ENCODE measurements at regions not wholly inside any gene's neighbourhood (a gene's known extent, or its start where the extent isn't known, plus 50 kb on each side); places are given as distances from the start of the nearest gene placed in this dataset.
"Not testable (repeated sequence)": the region's sequence is repeated elsewhere in the genome, so short reads cannot be mapped to it uniquely, and the experiment has no call there.

- peak; percentile 63 for DNase-seq (ENCODE audit: low read depth)
Measured at GRCh38 chr13:86856991-86857390, 814.2 kb upstream of the SLITRK5 start.

GRCh38 chr13:86858216-86858615 lies 813.0 kb upstream of the SLITRK5 start:
- DNase-seq (ENCODE audit: low read depth), result no peak

GRCh38 chr13:86862137-86862536 lies 809.0 kb upstream of the SLITRK5 start:
- DNase-seq (ENCODE audit: low read depth), result no peak

- no peak for DNase-seq (ENCODE audit: low read depth)
Measured at GRCh38 chr13:86864376-86864775, 806.8 kb upstream of the SLITRK5 start.

GRCh38 chr13:86870444-86870843 lies 800.7 kb upstream of the SLITRK5 start:
- peak; percentile 7 for DNase-seq (ENCODE audit: low read depth)

GRCh38 chr13:86877441-86877840 lies 793.7 kb upstream of the SLITRK5 start:
- DNase-seq (ENCODE audit: low read depth), result no peak

- DNase-seq (ENCODE audit: low read depth), result no peak
Measured at GRCh38 chr13:86878781-86879180, 792.4 kb upstream of the SLITRK5 start.

- DNase-seq (ENCODE audit: low read depth), result no peak
Measured at GRCh38 chr13:86881390-86881789, 789.8 kb upstream of the SLITRK5 start.

GRCh38 chr13:86882107-86882506 lies 789.1 kb upstream of the SLITRK5 start:
- no peak for DNase-seq (ENCODE audit: low read depth)

GRCh38 chr13:86882835-86883234 lies 788.3 kb upstream of the SLITRK5 start:
- DNase-seq (ENCODE audit: low read depth), result no peak

- DNase-seq (ENCODE audit: low read depth), result peak; percentile 2
Measured at GRCh38 chr13:86892330-86892729, 778.8 kb upstream of the SLITRK5 start.

GRCh38 chr13:86900906-86901305 lies 770.3 kb upstream of the SLITRK5 start:
- DNase-seq (ENCODE audit: low read depth), result no peak

GRCh38 chr13:86906127-86906874 lies 764.9 kb upstream of the SLITRK5 start:
- DNase-seq (ENCODE audit: low read depth), result no peak

- no peak for DNase-seq (ENCODE audit: low read depth)
Measured at GRCh38 chr13:86907156-86907555, 764.0 kb upstream of the SLITRK5 start.

GRCh38 chr13:86909318-86909717 lies 761.9 kb upstream of the SLITRK5 start:
- no peak for DNase-seq (ENCODE audit: low read depth)

- no peak for DNase-seq (ENCODE audit: low read depth)
Measured at GRCh38 chr13:86914757-86915156, 756.4 kb upstream of the SLITRK5 start.

GRCh38 chr13:86917438-86917837 lies 753.7 kb upstream of the SLITRK5 start:
- not testable (repeated sequence) for DNase-seq (ENCODE audit: low read depth)

- no peak for DNase-seq (ENCODE audit: low read depth)
Measured at GRCh38 chr13:86918682-86919081, 752.5 kb upstream of the SLITRK5 start.

GRCh38 chr13:86920961-86921360 lies 750.2 kb upstream of the SLITRK5 start:
- DNase-seq (ENCODE audit: low read depth), result no peak

- DNase-seq (ENCODE audit: low read depth), result no peak
Measured at GRCh38 chr13:86922936-86923335, 748.2 kb upstream of the SLITRK5 start.

GRCh38 chr13:86926916-86927315 lies 744.3 kb upstream of the SLITRK5 start:
- DNase-seq (ENCODE audit: low read depth), result not testable (repeated sequence)

GRCh38 chr13:86932776-86933334 lies 738.3 kb upstream of the SLITRK5 start:
- DNase-seq (ENCODE audit: low read depth), result no peak

GRCh38 chr13:86933676-86934075 lies 737.5 kb upstream of the SLITRK5 start:
- DNase-seq (ENCODE audit: low read depth), result no peak

GRCh38 chr13:86937316-86937715 lies 733.9 kb upstream of the SLITRK5 start:
- DNase-seq (ENCODE audit: low read depth), result no peak

Measured in M059J (cell line).